H1 (cell line): ENCODE measurements at regions not wholly inside any gene's neighbourhood (a gene's known extent, or its start where the extent isn't known, plus 50 kb on each side); places are given as distances from the start of the nearest gene placed in this dataset.

Experiments used
- BRCA1 ChIP-seq: IDR thresholded peaks from 2 replicates; pipeline ENCODE4 v1.6.1; 2012; ENCODE audit warnings: low read depth, low read length, improper control_type of control experiment
- GABPA ChIP-seq: IDR thresholded peaks from 2 replicates; pipeline ENCODE4 v1.6.1; 2011; ENCODE audit warnings: mild to moderate bottlenecking, low read length, moderate library complexity, borderline replicate concordance; ENCODE audit not compliant: insufficient read depth
- PHF8 ChIP-seq: fragments of 200-600 bp; sonication (generic); conservative IDR thresholded peaks from 2 replicates; pipeline ENCODE4 v1.7.1; 2012; ENCODE audit warnings: low read depth, mild to moderate bottlenecking, inconsistent platforms, low read length, moderate library complexity
- SP2 ChIP-seq: IDR thresholded peaks from 2 replicates; pipeline ENCODE4 v1.6.1; 2012; ENCODE audit warnings: mild to moderate bottlenecking, low read length, inconsistent platforms
- TAF1 ChIP-seq: IDR thresholded peaks from 2 replicates; pipeline ENCODE4 v1.6.1; 2011; ENCODE audit warnings: mild to moderate bottlenecking, low read depth, low read length
- TF ChIP-seq, protein P1 (sequence below): IDR thresholded peaks from 2 replicates; pipeline ENCODE4 v1.6.1; 2011; ENCODE audit warnings: low read depth, mild to moderate bottlenecking, low read length; ENCODE audit not compliant: insufficient read depth
- TF ChIP-seq, protein P2 (sequence below), 3 experiments: IDR thresholded peaks; 1 replicate in 2 of 3; 2 replicates in 1 of 3; pipeline versions ENCODE4 v1.5.1 to v1.6.1; 2011; ENCODE audit warnings: low read length in 3 of 3, mild to moderate bottlenecking in 3 of 3, inconsistent platforms in 2 of 3, low read depth in 1 of 3, moderate library complexity in 1 of 3; ENCODE audit not compliant: insufficient read depth in 1 of 3; ENCODE audit errors: control extremely low read depth in 1 of 3

DNA sequence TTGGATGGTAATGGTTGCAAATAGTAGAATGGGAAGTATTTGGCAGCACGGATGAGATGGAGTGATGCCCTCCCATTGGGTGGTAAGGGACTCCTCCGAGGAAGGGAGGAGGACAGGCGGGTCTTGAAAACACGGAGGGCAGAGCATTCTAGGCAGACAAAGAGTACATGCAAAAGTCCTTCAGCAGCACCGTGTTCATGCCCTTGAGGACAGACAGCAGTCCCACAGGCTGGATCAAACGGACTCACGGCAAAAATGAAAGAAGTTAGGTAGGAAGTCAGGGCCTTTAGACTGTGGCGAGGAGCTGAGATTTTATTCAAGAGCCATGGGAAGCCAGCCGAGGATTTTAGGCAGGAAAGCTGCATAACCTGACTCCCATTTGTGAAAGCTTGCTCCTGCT is 253.9 kb downstream of the RHOU start (continued):
- TF ChIP-seq, protein P1, sequence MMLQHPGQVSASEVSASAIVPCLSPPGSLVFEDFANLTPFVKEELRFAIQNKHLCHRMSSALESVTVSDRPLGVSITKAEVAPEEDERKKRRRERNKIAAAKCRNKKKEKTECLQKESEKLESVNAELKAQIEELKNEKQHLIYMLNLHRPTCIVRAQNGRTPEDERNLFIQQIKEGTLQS = no peak
- TF ChIP-seq PHF8 (no peak), BRCA1 (no peak), TAF1 (no peak), SP2 (no peak), GABPA (no peak)
- TF ChIP-seq, protein P2, sequence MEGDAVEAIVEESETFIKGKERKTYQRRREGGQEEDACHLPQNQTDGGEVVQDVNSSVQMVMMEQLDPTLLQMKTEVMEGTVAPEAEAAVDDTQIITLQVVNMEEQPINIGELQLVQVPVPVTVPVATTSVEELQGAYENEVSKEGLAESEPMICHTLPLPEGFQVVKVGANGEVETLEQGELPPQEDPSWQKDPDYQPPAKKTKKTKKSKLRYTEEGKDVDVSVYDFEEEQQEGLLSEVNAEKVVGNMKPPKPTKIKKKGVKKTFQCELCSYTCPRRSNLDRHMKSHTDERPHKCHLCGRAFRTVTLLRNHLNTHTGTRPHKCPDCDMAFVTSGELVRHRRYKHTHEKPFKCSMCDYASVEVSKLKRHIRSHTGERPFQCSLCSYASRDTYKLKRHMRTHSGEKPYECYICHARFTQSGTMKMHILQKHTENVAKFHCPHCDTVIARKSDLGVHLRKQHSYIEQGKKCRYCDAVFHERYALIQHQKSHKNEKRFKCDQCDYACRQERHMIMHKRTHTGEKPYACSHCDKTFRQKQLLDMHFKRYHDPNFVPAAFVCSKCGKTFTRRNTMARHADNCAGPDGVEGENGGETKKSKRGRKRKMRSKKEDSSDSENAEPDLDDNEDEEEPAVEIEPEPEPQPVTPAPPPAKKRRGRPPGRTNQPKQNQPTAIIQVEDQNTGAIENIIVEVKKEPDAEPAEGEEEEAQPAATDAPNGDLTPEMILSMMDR (IDR thresholded peaks at IDR 0.05; ENCODE audit: control extremely low read depth in 1 of 3, insufficient read depth in 1 of 3, low read depth in 1 of 3, low read length in 3 of 3) = no peak
